ENCODE measurements at regions not wholly inside any gene's neighbourhood (a gene's known extent, or its start where the extent isn't known, plus 50 kb on each side); places are given as distances from the start of the nearest gene placed in this dataset.

DNA sequence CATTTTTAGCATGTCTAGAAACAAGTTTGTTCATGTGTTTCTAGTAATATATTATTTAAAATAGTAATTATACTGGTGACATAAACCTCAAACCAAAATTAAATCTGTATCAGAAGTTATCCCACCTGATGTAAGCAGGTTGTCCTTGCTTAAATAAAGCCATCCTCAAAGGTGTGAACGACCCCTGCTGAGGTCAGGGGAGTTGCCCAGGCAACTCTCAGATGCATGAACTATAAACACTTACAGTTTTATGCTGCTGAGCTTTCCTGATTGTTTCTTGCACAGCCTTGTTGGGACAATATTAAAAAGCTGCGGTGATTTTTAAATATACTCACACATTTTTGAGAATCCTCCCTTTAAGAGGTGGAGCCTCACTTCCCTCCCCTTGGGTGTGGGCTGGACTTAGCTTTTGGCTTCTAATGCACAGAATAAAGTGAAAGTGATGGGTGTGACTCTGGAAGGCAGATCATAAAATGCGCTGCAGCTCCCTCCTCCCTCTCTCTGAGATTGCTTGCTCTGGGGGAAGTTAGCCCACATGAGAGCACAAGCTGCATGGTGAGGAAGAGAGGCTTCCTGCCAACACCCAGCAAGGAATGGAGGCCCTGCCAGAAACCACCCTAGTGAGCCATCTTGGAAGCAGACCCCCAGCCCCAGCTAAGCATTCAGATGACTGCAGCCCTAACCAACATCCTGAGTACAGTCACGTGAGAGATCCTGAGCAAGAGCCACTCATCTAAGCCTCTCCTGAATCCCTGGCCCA is 152.7 kb downstream of the SKIDA1 start (continued):
- TF ChIP-seq, protein P1, sequence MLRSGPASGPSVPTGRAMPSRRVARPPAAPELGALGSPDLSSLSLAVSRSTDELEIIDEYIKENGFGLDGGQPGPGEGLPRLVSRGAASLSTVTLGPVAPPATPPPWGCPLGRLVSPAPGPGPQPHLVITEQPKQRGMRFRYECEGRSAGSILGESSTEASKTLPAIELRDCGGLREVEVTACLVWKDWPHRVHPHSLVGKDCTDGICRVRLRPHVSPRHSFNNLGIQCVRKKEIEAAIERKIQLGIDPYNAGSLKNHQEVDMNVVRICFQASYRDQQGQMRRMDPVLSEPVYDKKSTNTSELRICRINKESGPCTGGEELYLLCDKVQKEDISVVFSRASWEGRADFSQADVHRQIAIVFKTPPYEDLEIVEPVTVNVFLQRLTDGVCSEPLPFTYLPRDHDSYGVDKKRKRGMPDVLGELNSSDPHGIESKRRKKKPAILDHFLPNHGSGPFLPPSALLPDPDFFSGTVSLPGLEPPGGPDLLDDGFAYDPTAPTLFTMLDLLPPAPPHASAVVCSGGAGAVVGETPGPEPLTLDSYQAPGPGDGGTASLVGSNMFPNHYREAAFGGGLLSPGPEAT (IDR thresholded peaks at IDR 0.05; ENCODE audit: low read depth) = no peak
- TF ChIP-seq, protein P2, sequence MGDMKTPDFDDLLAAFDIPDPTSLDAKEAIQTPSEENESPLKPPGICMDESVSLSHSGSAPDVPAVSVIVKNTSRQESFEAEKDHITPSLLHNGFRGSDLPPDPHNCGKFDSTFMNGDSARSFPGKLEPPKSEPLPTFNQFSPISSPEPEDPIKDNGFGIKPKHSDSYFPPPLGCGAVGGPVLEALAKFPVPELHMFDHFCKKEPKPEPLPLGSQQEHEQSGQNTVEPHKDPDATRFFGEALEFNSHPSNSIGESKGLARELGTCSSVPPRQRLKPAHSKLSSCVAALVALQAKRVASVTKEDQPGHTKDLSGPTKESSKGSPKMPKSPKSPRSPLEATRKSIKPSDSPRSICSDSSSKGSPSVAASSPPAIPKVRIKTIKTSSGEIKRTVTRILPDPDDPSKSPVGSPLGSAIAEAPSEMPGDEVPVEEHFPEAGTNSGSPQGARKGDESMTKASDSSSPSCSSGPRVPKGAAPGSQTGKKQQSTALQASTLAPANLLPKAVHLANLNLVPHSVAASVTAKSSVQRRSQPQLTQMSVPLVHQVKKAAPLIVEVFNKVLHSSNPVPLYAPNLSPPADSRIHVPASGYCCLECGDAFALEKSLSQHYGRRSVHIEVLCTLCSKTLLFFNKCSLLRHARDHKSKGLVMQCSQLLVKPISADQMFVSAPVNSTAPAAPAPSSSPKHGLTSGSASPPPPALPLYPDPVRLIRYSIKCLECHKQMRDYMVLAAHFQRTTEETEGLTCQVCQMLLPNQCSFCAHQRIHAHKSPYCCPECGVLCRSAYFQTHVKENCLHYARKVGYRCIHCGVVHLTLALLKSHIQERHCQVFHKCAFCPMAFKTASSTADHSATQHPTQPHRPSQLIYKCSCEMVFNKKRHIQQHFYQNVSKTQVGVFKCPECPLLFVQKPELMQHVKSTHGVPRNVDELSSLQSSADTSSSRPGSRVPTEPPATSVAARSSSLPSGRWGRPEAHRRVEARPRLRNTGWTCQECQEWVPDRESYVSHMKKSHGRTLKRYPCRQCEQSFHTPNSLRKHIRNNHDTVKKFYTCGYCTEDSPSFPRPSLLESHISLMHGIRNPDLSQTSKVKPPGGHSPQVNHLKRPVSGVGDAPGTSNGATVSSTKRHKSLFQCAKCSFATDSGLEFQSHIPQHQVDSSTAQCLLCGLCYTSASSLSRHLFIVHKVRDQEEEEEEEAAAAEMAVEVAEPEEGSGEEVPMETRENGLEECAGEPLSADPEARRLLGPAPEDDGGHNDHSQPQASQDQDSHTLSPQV (IDR thresholded peaks at IDR 0.05) = no peak
- TF ChIP-seq SREBF1 (IDR thresholded peaks at IDR 0.05; ENCODE audit: low read length) = no peak
- TF ChIP-seq SMARCA5 (IDR thresholded peaks at IDR 0.05) = no peak
- TF ChIP-seq MLLT1 (IDR thresholded peaks at IDR 0.05) = no peak
- TF ChIP-seq ZBTB4 (CRISPR knock-in tag; IDR thresholded peaks at IDR 0.05) = no peak
- TF ChIP-seq FOS (IDR thresholded peaks at IDR 0.05; ENCODE audit: borderline replicate concordance, extremely low read depth, insufficient read length) = no peak
